Thoracic aorta (tissue), 2 donors: ENCODE measurements at regions not wholly inside any gene's neighbourhood (a gene's known extent, or its start where the extent isn't known, plus 50 kb on each side); places are given as distances from the start of the nearest gene placed in this dataset.
"Not testable (repeated sequence)": the region's sequence is repeated elsewhere in the genome, so short reads cannot be mapped to it uniquely, and the experiment has no call there.

Experiments
- ATAC-seq: fragments of 150-250 bp; one replicate; pipeline ENCODE4 v1.8.0; 2017; ENCODE audit warnings: low read depth; ENCODE audit not compliant: insufficient number of reproducible peaks, low FRiP score
- DNase-seq: peaks from one replicate; pipeline ENCODE4 v3.0.0-alpha.2; 2020; ENCODE audit warnings: low spot score
- H3K27ac ChIP-seq, 2 donors: fragments of 200-600 bp; sonication (generic); 1 replicate in 1 of 2; 2 replicates in 1 of 2; pipeline ENCODE4 v1.5.1; 2016; ENCODE audit warnings: mild to moderate bottlenecking in 2 of 2, moderate library complexity in 2 of 2
- H3K27me3 ChIP-seq: fragments of 200-600 bp; sonication (generic); replicated peaks from 2 replicates; pipeline ENCODE4 v1.6.0; 2016; ENCODE audit warnings: mild to moderate bottlenecking; ENCODE audit not compliant: insufficient read depth
- H3K36me3 ChIP-seq: fragments of 200-600 bp; sonication (generic); one replicate; pipeline ENCODE4 v1.5.1; 2016
- H3K4me1 ChIP-seq, 2 donors: fragments of 200-600 bp; sonication (generic); 1 replicate in 1 of 2; 2 replicates in 1 of 2; pipeline versions ENCODE4 v1.5.1 to v1.6.0; 2016; ENCODE audit warnings: low read depth in 2 of 2, mild to moderate bottlenecking in 1 of 2; ENCODE audit not compliant: control insufficient read depth in 1 of 2
- H3K4me3 ChIP-seq: fragments of 200-600 bp; sonication (generic); 2 replicates; pipeline ENCODE4 v1.5.1; 2016; ENCODE audit warnings: mild to moderate bottlenecking
- H3K9me3 ChIP-seq: fragments of 200-600 bp; sonication (generic); 2 replicates; pipeline ENCODE4 v1.5.1; 2016
- TF ChIP-seq, protein P1 (sequence below): fragments of 200-600 bp; sonication (generic); IDR thresholded peaks from one replicate; pipeline ENCODE4 v1.5.1; 2019; ENCODE audit warnings: antibody characterized with exemption

DNA sequence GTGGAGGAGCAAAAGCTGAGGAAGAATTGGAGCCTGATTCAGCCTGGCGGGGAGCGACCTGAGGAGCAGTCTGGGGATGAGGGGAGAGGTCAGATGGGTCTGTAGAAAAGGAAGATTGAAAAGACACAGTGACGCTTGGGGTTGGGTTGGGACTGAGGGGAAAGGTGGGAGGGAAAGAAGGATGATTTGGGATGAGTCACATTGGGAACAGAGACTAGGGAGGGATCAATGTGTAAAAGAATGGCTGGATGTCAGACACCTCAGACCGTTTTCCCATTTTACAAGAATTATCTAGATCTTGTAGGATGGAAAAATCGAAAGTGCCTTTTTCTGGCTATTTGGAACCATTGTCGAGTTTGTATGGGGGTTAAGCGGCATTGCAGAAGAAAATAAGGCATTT, 1076.5 kb downstream of the DNAJB9 start:
- no peak overlapping the region for H3K4me3 ChIP-seq
- ATAC-seq, result no peak
- H3K4me1 ChIP-seq, result no peaks in the 10 kb centered on the region
- no peaks in the 10 kb centered on the region for H3K27me3 ChIP-seq
- H3K9me3 ChIP-seq, result no peaks in the 10 kb centered on the region
- no peak overlapping the region for H3K27ac ChIP-seq
- TF ChIP-seq, protein P1, sequence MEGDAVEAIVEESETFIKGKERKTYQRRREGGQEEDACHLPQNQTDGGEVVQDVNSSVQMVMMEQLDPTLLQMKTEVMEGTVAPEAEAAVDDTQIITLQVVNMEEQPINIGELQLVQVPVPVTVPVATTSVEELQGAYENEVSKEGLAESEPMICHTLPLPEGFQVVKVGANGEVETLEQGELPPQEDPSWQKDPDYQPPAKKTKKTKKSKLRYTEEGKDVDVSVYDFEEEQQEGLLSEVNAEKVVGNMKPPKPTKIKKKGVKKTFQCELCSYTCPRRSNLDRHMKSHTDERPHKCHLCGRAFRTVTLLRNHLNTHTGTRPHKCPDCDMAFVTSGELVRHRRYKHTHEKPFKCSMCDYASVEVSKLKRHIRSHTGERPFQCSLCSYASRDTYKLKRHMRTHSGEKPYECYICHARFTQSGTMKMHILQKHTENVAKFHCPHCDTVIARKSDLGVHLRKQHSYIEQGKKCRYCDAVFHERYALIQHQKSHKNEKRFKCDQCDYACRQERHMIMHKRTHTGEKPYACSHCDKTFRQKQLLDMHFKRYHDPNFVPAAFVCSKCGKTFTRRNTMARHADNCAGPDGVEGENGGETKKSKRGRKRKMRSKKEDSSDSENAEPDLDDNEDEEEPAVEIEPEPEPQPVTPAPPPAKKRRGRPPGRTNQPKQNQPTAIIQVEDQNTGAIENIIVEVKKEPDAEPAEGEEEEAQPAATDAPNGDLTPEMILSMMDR, result no peak
- no peak for DNase-seq
- H3K36me3 ChIP-seq, result no peaks in the 10 kb centered on the region

DNA sequence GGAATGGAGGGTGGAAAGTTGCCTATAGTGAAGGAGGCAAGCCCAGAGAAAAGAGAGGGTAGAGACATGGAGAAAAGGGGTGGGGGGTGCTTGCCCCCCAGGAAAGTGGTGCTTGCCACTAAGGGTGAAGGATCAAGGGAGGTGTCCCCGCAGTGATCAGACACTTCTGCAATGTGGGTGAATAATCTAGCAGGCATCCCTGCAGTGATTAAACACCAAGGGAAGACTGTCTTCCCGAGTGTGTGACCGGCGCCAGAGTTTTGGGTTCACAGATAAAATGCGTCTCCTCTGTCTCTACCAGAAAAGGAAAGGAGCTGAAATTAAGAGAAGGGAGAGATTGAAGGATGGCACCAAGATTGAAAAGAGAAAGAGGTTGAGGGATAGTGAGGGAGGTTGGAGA, 1076.9 kb downstream of the DNAJB9 start:
- not testable (repeated sequence) for H3K36me3 ChIP-seq, H3K27me3 ChIP-seq, H3K9me3 ChIP-seq, H3K4me3 ChIP-seq, H3K27ac ChIP-seq, ATAC-seq, H3K4me1 ChIP-seq, DNase-seq

DNA sequence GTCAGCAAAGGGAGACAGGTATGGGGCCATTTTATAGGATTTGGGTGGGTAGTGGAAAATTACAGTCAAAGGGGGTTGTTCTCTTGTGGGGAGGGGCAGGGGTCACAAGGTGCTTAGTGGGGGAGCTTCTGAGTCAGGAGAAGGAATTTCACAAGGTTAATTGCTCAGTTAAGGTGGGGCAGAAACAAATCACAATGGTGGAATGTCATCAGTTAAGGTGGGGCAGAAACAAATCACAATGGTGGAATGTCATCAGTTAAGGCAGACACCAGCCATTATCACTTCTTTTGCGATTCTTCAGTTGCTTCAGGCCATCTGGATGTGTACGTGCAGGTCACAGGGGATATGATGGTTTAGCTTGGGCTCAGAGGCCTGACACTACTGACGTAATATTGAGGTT, 1077.6 kb downstream of the DNAJB9 start:
- H3K27me3 ChIP-seq, H3K4me3 ChIP-seq, H3K4me1 ChIP-seq, H3K9me3 ChIP-seq, H3K36me3 ChIP-seq, ATAC-seq, H3K27ac ChIP-seq, DNase-seq: not testable (repeated sequence)

DNA sequence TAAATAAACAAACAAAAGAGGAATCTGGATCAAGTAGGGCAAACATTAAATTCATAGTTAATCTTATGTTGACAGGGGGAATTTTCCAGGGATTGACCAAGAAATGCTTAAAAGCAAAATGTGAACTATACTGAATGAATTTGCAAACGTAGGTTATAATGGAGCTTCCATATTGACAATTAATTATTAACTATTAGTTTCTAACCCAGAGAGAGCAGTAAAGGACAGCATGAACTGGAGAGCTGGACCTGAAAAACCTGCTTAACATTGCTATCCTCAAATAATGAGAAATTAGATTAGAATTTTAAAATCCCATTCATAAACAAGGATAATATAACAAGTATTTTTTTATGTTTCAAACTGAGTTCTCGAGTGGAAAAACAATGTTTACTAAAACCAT, 1089.6 kb downstream of the DNAJB9 start:
- TF ChIP-seq, protein P1, result no peak
- no peak for DNase-seq
- H3K4me3 ChIP-seq, result no peak overlapping the region
- no peak overlapping the region for H3K27ac ChIP-seq
- no peaks in the 10 kb centered on the region for H3K36me3 ChIP-seq
- no peaks in the 10 kb centered on the region for H3K9me3 ChIP-seq
- ATAC-seq, result no peak
- H3K27me3 ChIP-seq, result no peaks in the 10 kb centered on the region
- H3K4me1 ChIP-seq, result no peaks in the 10 kb centered on the region

DNA sequence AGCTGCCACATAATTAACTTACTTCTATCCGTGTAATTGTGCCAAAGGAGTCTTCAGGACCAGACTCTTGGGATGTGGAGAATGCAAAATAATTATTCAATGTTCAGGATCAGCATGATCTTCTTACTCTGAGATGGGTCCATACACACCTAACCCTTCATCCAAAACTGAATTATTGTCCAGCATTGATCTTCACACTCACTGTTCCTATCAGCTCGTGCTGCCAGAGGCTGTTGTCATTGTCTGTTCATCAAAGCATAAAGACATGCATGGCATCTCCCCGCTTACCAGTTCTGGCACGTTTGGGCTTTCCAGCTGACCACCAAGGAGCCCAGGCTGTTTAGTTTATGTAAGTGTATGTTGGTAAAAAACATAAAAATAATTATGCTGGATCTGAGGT, 1090.7 kb downstream of the DNAJB9 start:
- DNase-seq (no peak), ATAC-seq (no peak)
- Histone ChIP-seq H3K27me3 (no peaks in the 10 kb centered on the region), H3K4me1 (no peaks in the 10 kb centered on the region), H3K27ac (no peak overlapping the region), H3K9me3 (no peaks in the 10 kb centered on the region), H3K4me3 (no peak overlapping the region), H3K36me3 (no peaks in the 10 kb centered on the region)
- TF ChIP-seq, protein P1, result no peak

DNA sequence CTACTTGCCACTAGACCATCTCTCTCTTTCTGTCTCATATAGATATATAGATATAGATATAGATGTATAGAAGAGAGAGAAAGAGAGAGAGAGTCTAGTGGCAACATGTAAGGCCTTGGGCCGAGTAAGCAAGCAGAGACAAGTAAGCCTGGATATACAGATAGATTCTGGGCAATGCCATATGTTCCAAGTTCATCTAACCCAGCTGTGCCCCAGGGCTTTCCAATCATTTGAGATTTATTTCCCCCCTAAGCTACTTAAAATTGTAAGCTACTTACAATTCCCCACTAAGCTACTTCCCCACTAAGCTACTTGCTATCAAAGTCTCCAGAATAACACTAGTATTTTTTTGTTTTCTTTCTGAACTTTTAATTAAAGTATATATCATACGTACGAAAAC, 1094.1 kb downstream of the DNAJB9 start:
- ATAC-seq, result no peak

DNA sequence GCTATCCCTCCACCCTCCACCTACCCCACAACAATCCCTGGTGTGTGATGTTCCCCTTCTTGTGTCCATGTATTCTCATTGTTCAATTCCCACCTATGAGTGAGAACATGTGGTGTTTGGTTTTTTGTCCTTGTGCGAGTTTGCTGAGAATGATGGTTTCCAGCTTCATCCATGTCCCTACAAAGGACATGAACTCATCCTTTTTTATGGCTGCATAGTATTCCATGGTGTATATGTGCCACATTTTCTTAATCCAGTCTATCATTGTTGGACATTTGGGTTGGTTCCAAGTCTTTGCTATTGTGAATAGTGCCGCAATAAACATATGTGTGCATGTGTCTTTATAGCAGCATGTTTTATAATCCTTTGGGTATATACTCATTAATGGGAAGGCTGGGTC, 1117.6 kb downstream of the DNAJB9 start:
- H3K9me3 ChIP-seq, DNase-seq, H3K36me3 ChIP-seq, H3K4me3 ChIP-seq, H3K27ac ChIP-seq, ATAC-seq, H3K4me1 ChIP-seq, H3K27me3 ChIP-seq: not testable (repeated sequence)

More for the DNA sequence above, 1094.1 kb downstream of the DNAJB9 start:
- Histone ChIP-seq H3K4me3 (no peak overlapping the region), H3K36me3 (no peaks in the 10 kb centered on the region), H3K9me3 (no peaks in the 10 kb centered on the region), H3K27me3 (no peaks in the 10 kb centered on the region), H3K4me1 (no peaks in the 10 kb centered on the region), H3K27ac (no peak overlapping the region)
- TF ChIP-seq, protein P1, result no peak
- no peak for DNase-seq

DNA sequence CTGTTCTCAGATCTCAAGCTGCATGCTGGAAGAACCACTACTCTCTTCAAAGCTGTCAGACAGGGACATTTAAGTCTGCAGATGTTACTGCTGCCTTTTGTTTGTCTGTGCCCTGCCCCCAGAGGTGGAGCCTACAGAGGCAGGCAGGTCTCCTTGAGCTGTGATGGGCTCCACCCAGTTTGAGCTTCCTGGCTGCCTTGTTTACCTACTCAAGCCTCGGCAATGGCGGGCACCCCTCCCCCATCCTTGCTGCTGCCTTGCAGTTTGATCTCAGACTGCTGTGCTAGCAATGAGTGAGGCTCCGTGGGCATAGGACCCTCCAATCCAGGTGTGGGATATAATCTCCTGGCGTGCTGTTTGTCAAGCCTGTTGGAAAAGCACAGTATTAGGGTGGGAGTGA, 1122.9 kb downstream of the DNAJB9 start:
- not testable (repeated sequence) for H3K9me3 ChIP-seq, H3K27ac ChIP-seq, H3K36me3 ChIP-seq, H3K4me3 ChIP-seq, ATAC-seq, DNase-seq, H3K27me3 ChIP-seq, H3K4me1 ChIP-seq
